ENCODE measurements at regions not wholly inside any gene's neighbourhood (a gene's known extent, or its start where the extent isn't known, plus 50 kb on each side); places are given as distances from the start of the nearest gene placed in this dataset.

DNA sequence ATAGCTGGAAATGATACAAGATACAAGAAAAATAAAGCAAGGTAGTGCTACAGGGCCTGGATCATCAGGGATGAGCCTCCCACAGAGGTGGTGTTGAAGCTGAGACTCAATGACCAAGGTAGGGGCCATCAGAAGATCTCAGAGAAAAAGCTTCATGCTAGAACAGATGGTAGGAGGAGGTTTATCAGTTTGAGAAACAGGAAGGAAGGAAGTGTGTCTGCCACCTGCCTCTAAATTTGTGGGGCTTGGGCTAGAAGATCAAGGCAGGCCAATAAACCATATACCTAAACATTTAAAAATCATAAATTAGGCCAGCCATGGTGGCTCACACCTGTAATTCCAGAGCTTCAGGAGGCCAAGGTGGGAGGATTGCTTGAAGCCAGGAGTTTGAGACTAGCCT is 410.8 kb upstream of the PRKCQ start:
- no peaks in the 10 kb centered on the region for H3K79me2 ChIP-seq (ENCODE audit: control insufficient read depth, insufficient read depth, low read length)
- no peak overlapping the region for H3K27ac ChIP-seq (ENCODE audit: insufficient read depth, low read depth, low read length)
- no peak overlapping the region for H2AFZ ChIP-seq (ENCODE audit: low read depth, low read length)
- H4K20me1 ChIP-seq (replicated peaks; ENCODE audit: control insufficient read depth, extremely low read depth, insufficient read depth, low read length), result no peaks in the 10 kb centered on the region
- H3K36me3 ChIP-seq (ENCODE audit: control insufficient read depth in 2 of 2, extremely low read depth in 1 of 2, insufficient read depth in 2 of 2, low read length in 2 of 2), result no peaks in the 10 kb centered on the region
- H3K4me2 ChIP-seq (ENCODE audit: insufficient read depth, low read length), result no peak overlapping the region
- H3K4me3 ChIP-seq (replicated peaks in 1 of 3; ENCODE audit: insufficient read depth in 1 of 3, low read depth in 1 of 3, low read length in 3 of 3), result no peak overlapping the region
- FAIRE-seq (no peak), DNase-seq (ENCODE audit: low read depth, low spot score) (no peak)
- ChIA-PET POLR2A (no interaction called here), CTCF (no interaction called here)
- intact Hi-C loops (cut with micrococcal nuclease) (no loop called here), dilution Hi-C loops (cut with MboI; ENCODE audit: extremely low pct_ligation_motif_present, low sequenced_read_pairs) (no loop called here)
- BruUV-seq (replicated peaks), result no TSS peak
- TF ChIP-seq FOS (IDR thresholded peaks at IDR 0.05; ENCODE audit: borderline replicate concordance, insufficient read depth, low read length) (no peak), EZH2 (IDR thresholded peaks at IDR 0.05; ENCODE audit: borderline replicate concordance, low read depth, low read length, severe bottlenecking) (no peak), POLR2AphosphoS5 (IDR thresholded peaks at IDR 0.05; ENCODE audit: insufficient read depth, low read depth, low read length) (no peak), GATA2 (IDR thresholded peaks at IDR 0.05; ENCODE audit: insufficient read depth, insufficient read length, low read depth, low read length) (no peak), MYC (IDR thresholded peaks at IDR 0.05; ENCODE audit: low read depth, low read length) (no peak), CTCF (IDR thresholded peaks at IDR 0.05; ENCODE audit: extremely low read depth in 1 of 2, insufficient read depth in 1 of 2, low read depth in 1 of 2, low read length in 2 of 2) (no peak), POLR2A (IDR thresholded peaks at IDR 0.05; ENCODE audit: low read depth, low read length) (no peak)
- no peaks in the 10 kb centered on the region for H3K9me1 ChIP-seq (replicated peaks; ENCODE audit: control insufficient read depth, extremely low read depth, insufficient read depth, low read length)
- H3K9ac ChIP-seq (replicated peaks; ENCODE audit: extremely low read depth, insufficient read depth, low read length), result no peak overlapping the region
- no peaks in the 10 kb centered on the region for H3K4me1 ChIP-seq (ENCODE audit: control insufficient read depth, extremely low read depth, insufficient read depth, low read length)
- H3K9me3 ChIP-seq (replicated peaks; ENCODE audit: control insufficient read depth, insufficient read depth, low read length), result no peaks in the 10 kb centered on the region
- H3K27me3 ChIP-seq (ENCODE audit: control insufficient read depth in 2 of 2, insufficient read depth in 2 of 2, low read length in 2 of 2), result no peaks in the 10 kb centered on the region

GRCh38 chr10:6988654-6989053 is 408.6 kb upstream of the PRKCQ start:
- H3K4me1 ChIP-seq (ENCODE audit: control insufficient read depth, extremely low read depth, insufficient read depth, low read length), result no peaks in the 10 kb centered on the region
- no peak overlapping the region for H2AFZ ChIP-seq (ENCODE audit: low read depth, low read length)
- H3K9ac ChIP-seq (replicated peaks; ENCODE audit: extremely low read depth, insufficient read depth, low read length), result no peak overlapping the region
- dilution Hi-C loops (cut with MboI; ENCODE audit: extremely low pct_ligation_motif_present, low sequenced_read_pairs), result no loop called here
- H3K9me3 ChIP-seq (replicated peaks; ENCODE audit: control insufficient read depth, insufficient read depth, low read length), result no peaks in the 10 kb centered on the region
- no peaks in the 10 kb centered on the region for H3K79me2 ChIP-seq (ENCODE audit: control insufficient read depth, insufficient read depth, low read length)
- H4K20me1 ChIP-seq (replicated peaks; ENCODE audit: control insufficient read depth, extremely low read depth, insufficient read depth, low read length), result no peaks in the 10 kb centered on the region
- no peaks in the 10 kb centered on the region for H3K27me3 ChIP-seq (ENCODE audit: control insufficient read depth in 2 of 2, insufficient read depth in 2 of 2, low read length in 2 of 2)
- FAIRE-seq (no peak), DNase-seq (ENCODE audit: low read depth, low spot score) (no peak)
- POLR2A ChIA-PET, result no interaction called here
- no peak overlapping the region for H3K4me2 ChIP-seq (ENCODE audit: insufficient read depth, low read length)
- no peak overlapping the region for H3K4me3 ChIP-seq (replicated peaks in 1 of 3; ENCODE audit: insufficient read depth in 1 of 3, low read depth in 1 of 3, low read length in 3 of 3)
- H3K36me3 ChIP-seq (ENCODE audit: control insufficient read depth in 2 of 2, extremely low read depth in 1 of 2, insufficient read depth in 2 of 2, low read length in 2 of 2), result no peaks in the 10 kb centered on the region
- CTCF ChIA-PET, result no interaction called here
- intact Hi-C loops (cut with micrococcal nuclease), result no loop called here
- BruUV-seq (replicated peaks), result no TSS peak
- no peaks in the 10 kb centered on the region for H3K9me1 ChIP-seq (replicated peaks; ENCODE audit: control insufficient read depth, extremely low read depth, insufficient read depth, low read length)
- TF ChIP-seq MYC (IDR thresholded peaks at IDR 0.05; ENCODE audit: low read depth, low read length) (no peak), FOS (IDR thresholded peaks at IDR 0.05; ENCODE audit: borderline replicate concordance, insufficient read depth, low read length) (no peak)
- H3K27ac ChIP-seq (ENCODE audit: insufficient read depth, low read depth, low read length), result no peak overlapping the region
